GM18508 (cell line): ENCODE measurements at regions not wholly inside any gene's neighbourhood (a gene's known extent, or its start where the extent isn't known, plus 50 kb on each side); places are given as distances from the start of the nearest gene placed in this dataset.
"Not testable (repeated sequence)": the region's sequence is repeated elsewhere in the genome, so short reads cannot be mapped to it uniquely, and the experiment has no call there.

Experiments
- ATAC-seq: cut with Tn5 transposase; IDR thresholded peaks from one replicate; pipeline ENCODE4 v1.9.1; 2021; ENCODE audit warnings: moderate number of reproducible peaks; ENCODE audit not compliant: insufficient read depth, unreplicated experiment

- no peak for ATAC-seq
Observed at GRCh38 chr3:20930034-20930433, 744.0 kb upstream of the SGO1 start.

- no peak for ATAC-seq
Observed at GRCh38 chr3:20924646-20925385, 738.8 kb upstream of the SGO1 start.

- ATAC-seq = not testable (repeated sequence)
Observed at GRCh38 chr3:20921112-20921511, 735.1 kb upstream of the SGO1 start.

- no peak for ATAC-seq
Observed at GRCh38 chr3:20916951-20917606, 731.1 kb upstream of the SGO1 start.

- no peak for ATAC-seq
Observed at GRCh38 chr3:20914310-20914709, 728.3 kb upstream of the SGO1 start.

- no peak for ATAC-seq
Observed at GRCh38 chr3:20912406-20912805, 726.4 kb upstream of the SGO1 start.

- no peak for ATAC-seq
Observed at GRCh38 chr3:20909511-20909910, 723.5 kb upstream of the SGO1 start.

GRCh38 chr3:20905210-20905805 is 719.3 kb upstream of the SGO1 start:
- ATAC-seq = no peak

GRCh38 chr3:20904671-20905070 is 718.7 kb upstream of the SGO1 start:
- no peak for ATAC-seq

- ATAC-seq = no peak
Observed at GRCh38 chr3:20898962-20899361, 713.0 kb upstream of the SGO1 start.

- no peak for ATAC-seq
Observed at GRCh38 chr3:20890111-20890519, 704.1 kb upstream of the SGO1 start.

- ATAC-seq = no peak
Observed at GRCh38 chr3:20878691-20879090, 692.7 kb upstream of the SGO1 start.

- ATAC-seq = no peak
Observed at GRCh38 chr3:20873235-20873634, 687.2 kb upstream of the SGO1 start.

- no peak for ATAC-seq
Observed at GRCh38 chr3:20870106-20870899, 684.3 kb upstream of the SGO1 start.

GRCh38 chr3:20865803-20866202 is 679.8 kb upstream of the SGO1 start:
- no peak for ATAC-seq

GRCh38 chr3:20861454-20861853 is 675.4 kb upstream of the SGO1 start:
- no peak for ATAC-seq

GRCh38 chr3:20857636-20858035 is 671.6 kb upstream of the SGO1 start:
- ATAC-seq = no peak

GRCh38 chr3:20853890-20854289 is 667.9 kb upstream of the SGO1 start:
- no peak for ATAC-seq

- ATAC-seq = no peak
Observed at GRCh38 chr3:20852712-20853111, 666.7 kb upstream of the SGO1 start.

- no peak for ATAC-seq
Observed at GRCh38 chr3:20849975-20850374, 664.0 kb upstream of the SGO1 start.

GRCh38 chr3:20846832-20847231 is 660.8 kb upstream of the SGO1 start:
- ATAC-seq = no peak
